Stimulated activated CD4-positive, alpha-beta T cell treated with anti-CD3 and anti-CD28 coated beads, Interleukin-1b, Interleukin-23, amount 100 ng/mL, for 48 hours (primary cell): ENCODE measurements at regions not wholly inside any gene's neighbourhood (a gene's known extent, or its start where the extent isn't known, plus 50 kb on each side); places are given as distances from the start of the nearest gene placed in this dataset.

ENCODE experiments used
- DNase-seq: peaks from one replicate; pipeline ENCODE4 v3.0.0-alpha.2; 2020

DNA sequence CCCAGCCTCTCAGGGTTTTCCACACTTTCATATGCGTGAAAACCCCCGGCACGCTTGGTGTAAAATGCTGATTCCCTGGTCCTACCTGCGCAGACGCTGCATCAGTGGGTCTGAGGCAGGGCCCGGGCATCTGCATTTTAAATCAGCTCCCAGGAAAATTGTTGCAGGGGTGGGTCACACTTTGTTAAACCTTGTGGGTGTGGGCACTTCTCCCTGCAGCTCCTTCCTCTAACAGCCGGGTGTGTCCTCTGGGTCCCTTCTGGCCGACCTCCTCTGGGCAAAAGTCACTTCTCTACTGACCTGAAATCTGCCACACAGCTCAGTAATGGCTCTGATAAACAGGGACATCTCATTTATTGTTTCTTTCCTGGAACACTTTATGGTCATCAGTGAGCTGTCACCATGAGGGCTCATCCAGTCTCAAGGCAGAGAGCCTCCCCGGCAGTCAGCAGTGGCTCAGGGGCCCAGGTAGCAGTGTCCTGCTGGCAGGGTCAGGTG lies 52.8 kb upstream of the TMPRSS2 start:
- DNase-seq: no peak

DNA sequence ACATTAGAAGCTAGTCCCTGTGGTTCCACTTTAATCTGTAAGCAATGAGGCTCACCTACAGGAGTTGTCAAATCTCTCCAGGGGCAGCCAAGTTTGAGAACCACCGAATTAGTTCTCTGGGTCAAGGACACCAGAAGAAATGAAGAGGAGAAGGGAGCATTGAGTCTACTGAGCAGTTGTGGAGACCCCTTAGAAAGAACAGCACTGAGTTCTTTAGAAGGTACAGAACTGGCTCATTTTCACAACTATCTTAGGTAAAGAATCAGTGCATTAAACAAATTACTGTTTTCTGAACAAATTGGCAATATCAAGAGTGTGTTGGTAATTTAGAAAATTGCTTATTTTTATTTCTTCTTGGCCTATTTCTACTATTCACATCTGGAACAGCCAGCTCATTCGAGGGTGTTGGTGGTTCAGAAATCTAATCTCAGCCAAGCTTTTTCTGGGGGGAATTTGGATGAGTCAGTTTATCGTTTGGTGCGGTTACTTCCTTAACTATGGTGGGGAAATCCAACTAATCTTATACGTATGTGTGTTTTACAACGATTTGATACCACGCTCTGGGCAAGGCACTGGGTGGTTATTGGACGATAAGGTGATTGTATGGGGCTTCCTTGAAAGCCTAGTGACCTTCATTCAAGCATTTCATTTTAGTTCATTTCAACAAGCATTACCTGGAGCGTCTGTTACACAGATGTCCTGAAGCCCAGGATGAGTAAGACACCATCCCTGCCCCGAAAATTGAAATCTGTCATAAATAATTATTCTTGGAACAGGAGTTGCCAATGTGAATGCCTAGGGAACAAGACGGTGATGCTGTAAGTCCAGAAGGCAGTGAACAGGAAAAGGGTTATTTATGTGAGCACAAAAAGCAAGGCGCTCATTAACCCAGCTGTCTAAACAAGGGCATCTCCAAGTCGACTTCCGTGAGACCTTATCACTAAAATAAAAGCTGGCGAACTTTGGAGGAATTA lies 52.0 kb upstream of the TMPRSS2 start:
- DNase-seq: no peak

DNA sequence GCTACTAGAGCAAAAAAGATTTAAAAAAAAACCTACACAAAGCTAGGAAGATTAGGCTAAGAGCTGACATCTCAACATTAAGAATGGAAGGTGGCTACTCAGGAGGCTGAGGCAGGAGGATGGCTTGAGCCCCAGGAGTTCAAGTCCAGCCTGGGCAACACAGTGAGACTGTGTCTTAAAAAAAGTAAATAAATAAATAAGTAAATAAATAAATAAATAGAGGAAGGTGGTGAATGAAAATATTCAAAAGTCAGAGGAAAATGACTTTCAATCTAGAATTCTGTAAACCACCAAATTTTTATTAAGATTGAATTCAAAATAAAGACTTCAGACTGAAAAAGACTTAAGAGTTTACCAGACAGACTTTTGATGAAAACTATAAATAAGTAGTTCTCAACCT lies 50.9 kb upstream of the TMPRSS2 start:
- DNase-seq: no peak

DNA sequence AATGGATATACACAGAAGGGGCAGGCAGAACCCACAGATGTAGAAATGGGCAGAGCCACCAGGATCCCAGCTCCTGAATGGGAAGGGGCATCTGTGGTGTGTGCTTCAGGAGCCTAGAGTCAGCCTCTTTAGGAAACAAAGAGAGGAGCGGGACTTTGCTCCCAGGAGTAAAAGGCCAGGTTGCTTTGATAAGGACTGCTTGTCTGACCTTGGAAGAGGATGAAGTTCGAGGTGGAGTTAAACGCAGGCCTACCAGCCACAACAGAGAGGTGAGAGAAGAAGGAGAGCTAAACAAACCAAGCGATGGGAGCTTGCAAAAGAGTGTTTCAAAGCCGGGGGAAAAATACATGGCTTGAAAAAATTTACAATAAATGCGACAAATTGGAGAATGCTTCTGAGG lies 49.9 kb upstream of the TMPRSS2 start:
- DNase-seq: no peak
